ENCODE measurements at regions not wholly inside any gene's neighbourhood (a gene's known extent, or its start where the extent isn't known, plus 50 kb on each side); places are given as distances from the start of the nearest gene placed in this dataset.
A peak's percentile ranks its signal among the peaks of the same experiment; 100 is the strongest.

DNA sequence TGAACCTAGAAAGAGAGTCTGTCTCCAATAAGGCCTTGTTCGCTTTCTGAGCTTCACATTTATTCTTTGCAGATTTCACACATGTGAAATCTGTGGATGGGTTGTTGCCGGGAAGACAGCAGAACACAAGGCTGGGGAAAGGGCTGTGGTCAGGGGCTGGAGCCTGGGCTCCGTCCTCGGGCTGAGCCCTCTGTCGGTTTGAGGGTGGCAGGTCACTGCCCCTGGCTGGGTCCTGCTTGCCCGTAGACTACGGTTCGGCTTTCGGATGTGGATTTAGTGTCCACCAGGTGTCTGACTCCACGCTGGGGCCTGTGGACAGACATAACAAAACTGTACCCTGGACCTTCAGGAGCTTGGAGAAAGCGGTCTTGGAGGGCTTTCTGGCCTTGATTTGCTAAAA is 117.0 kb upstream of the ALX4 start:
- Histone ChIP-seq H3K4me1 (no peaks in the 10 kb centered on the region), H3K4me3 (no peak overlapping the region), H3K4me2 (no peak overlapping the region), H3K9me3 (no peaks in the 10 kb centered on the region), H3K27ac (no peak overlapping the region)
- DNase-seq (ENCODE audit: low read depth in 1 of 2, low spot score in 1 of 2) = no peak
- ChIA-PET CTCF (interaction anchor here (0.9 to 2.5 kb wide), 7 partner anchors 9 to 93 kb away, joined by 3 to 6 read pairs (median 4); no protein-coding TSS in a partner anchor), POLR2A (interaction anchor here (0.8 kb wide), 1 partner anchor 11 kb away, joined by 3 read pairs; no protein-coding TSS in a partner anchor)
- ATAC-seq = no peak
- WGBS (ENCODE audit: missing lambda C conversion rate) = 65% methylated on average over 11 of the region's 11 CpGs
- no peak for TF ChIP-seq HEYL (CRISPR knock-in tag; IDR thresholded peaks at IDR 0.05)
- no peak for TF ChIP-seq BHLHE40 (IDR thresholded peaks at IDR 0.05; ENCODE audit: low read depth, low read length)
- no peak for TF ChIP-seq ESRRA (IDR thresholded peaks at IDR 0.05; ENCODE audit: borderline replicate concordance, low read length)
- TF ChIP-seq GATA3 (IDR thresholded peaks at IDR 0.05; ENCODE audit: borderline replicate concordance) = no peak
- no peak for TF ChIP-seq ZFP36 (IDR thresholded peaks at IDR 0.05; ENCODE audit: borderline replicate concordance, partially characterized antibody)
- no peak for TF ChIP-seq CEBPB (IDR thresholded peaks at IDR 0.05)
- no peak for TF ChIP-seq HOXB5 (CRISPR knock-in tag; IDR thresholded peaks at IDR 0.05)
- TF ChIP-seq RNF2 (IDR thresholded peaks at IDR 0.05; ENCODE audit: borderline replicate concordance, low read depth) = no peak
- TF ChIP-seq MAFK (IDR thresholded peaks at IDR 0.05; ENCODE audit: partially characterized antibody) = no peak
- TF ChIP-seq HES2 (IDR thresholded peaks at IDR 0.05) = no peak
- no peak for TF ChIP-seq EP300 (IDR thresholded peaks at IDR 0.05)
- no peak for TF ChIP-seq HOXB13 (CRISPR knock-in tag; IDR thresholded peaks at IDR 0.05; ENCODE audit: low read depth)
- no peak for TF ChIP-seq MAZ (IDR thresholded peaks at IDR 0.05; ENCODE audit: borderline replicate concordance, low read depth, low read length)
- TF ChIP-seq JUN (IDR thresholded peaks at IDR 0.05) = no peak
- TF ChIP-seq FOSL2 (IDR thresholded peaks at IDR 0.05) = no peak
- TF ChIP-seq FOSL2 (CRISPR knock-in tag; IDR thresholded peaks at IDR 0.05) = no peak
- no peak for TF ChIP-seq CHD2 (IDR thresholded peaks at IDR 0.05; ENCODE audit: low read length, partially characterized antibody)
- no peak for TF ChIP-seq TFCP2L1 (CRISPR knock-in tag; IDR thresholded peaks at IDR 0.05)
- no peak for TF ChIP-seq FOSB (CRISPR knock-in tag; IDR thresholded peaks at IDR 0.05)
- TF ChIP-seq PBX3 (IDR thresholded peaks at IDR 0.05) = no peak
- TF ChIP-seq HDAC2 (IDR thresholded peaks at IDR 0.05) = no peak
- no peak for FAIRE-seq

- H3K9me3 ChIP-seq = no peaks in the 10 kb centered on the region
- POLR2A ChIA-PET = interaction anchor here (0.8 kb wide), 1 partner anchor 11 kb away, joined by 3 read pairs; no protein-coding TSS in a partner anchor
- WGBS (ENCODE audit: missing lambda C conversion rate) = 31% methylated on average over 8 of the region's 8 CpGs
- ATAC-seq = peak; percentile 52 to 76; a peak in 3 of 6 replicates
- no peak overlapping the region for H3K27ac ChIP-seq
- DNase-seq (ENCODE audit: low read depth in 1 of 2, low spot score in 1 of 2) = peak in 1 of 2 experiments; percentile 8
- TF ChIP-seq, protein P1, sequence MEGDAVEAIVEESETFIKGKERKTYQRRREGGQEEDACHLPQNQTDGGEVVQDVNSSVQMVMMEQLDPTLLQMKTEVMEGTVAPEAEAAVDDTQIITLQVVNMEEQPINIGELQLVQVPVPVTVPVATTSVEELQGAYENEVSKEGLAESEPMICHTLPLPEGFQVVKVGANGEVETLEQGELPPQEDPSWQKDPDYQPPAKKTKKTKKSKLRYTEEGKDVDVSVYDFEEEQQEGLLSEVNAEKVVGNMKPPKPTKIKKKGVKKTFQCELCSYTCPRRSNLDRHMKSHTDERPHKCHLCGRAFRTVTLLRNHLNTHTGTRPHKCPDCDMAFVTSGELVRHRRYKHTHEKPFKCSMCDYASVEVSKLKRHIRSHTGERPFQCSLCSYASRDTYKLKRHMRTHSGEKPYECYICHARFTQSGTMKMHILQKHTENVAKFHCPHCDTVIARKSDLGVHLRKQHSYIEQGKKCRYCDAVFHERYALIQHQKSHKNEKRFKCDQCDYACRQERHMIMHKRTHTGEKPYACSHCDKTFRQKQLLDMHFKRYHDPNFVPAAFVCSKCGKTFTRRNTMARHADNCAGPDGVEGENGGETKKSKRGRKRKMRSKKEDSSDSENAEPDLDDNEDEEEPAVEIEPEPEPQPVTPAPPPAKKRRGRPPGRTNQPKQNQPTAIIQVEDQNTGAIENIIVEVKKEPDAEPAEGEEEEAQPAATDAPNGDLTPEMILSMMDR (IDR thresholded peaks at IDR 0.05) = peak; percentile 40; the same call in 2 of the 3 replicates
- TF ChIP-seq FOSL2 (IDR thresholded peaks at IDR 0.05) (no peak), FOSL2 (CRISPR knock-in tag; IDR thresholded peaks at IDR 0.05) (no peak), RAD21 (conservative IDR thresholded peaks at IDR 0.05 in 1 of 2, IDR thresholded peaks at IDR 0.05 in 1 of 2) (peak in 1 of 2 experiments; percentile 14; a peak in 1 of 5 replicates)
- TF ChIP-seq, protein P2, sequence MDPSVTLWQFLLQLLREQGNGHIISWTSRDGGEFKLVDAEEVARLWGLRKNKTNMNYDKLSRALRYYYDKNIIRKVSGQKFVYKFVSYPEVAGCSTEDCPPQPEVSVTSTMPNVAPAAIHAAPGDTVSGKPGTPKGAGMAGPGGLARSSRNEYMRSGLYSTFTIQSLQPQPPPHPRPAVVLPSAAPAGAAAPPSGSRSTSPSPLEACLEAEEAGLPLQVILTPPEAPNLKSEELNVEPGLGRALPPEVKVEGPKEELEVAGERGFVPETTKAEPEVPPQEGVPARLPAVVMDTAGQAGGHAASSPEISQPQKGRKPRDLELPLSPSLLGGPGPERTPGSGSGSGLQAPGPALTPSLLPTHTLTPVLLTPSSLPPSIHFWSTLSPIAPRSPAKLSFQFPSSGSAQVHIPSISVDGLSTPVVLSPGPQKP (IDR thresholded peaks at IDR 0.05; ENCODE audit: low read depth, low read length) = no peak
- CTCF ChIA-PET = interaction anchor here (0.9 to 2.5 kb wide), 8 partner anchors 9 to 110 kb away, joined by 3 to 6 read pairs (median 4); no protein-coding TSS in a partner anchor
- H3K4me1 ChIP-seq = no peaks in the 10 kb centered on the region
- no peak overlapping the region for H3K4me3 ChIP-seq
- H3K4me2 ChIP-seq = no peak overlapping the region
- no peak for FAIRE-seq
These were observed 117.5 kb upstream of the ALX4 start for GRCh38 chr11:44427432-44427831.

Measured in A549 (cell line).